H1 (cell line): ENCODE measurements at regions not wholly inside any gene's neighbourhood (a gene's known extent, or its start where the extent isn't known, plus 50 kb on each side); places are given as distances from the start of the nearest gene placed in this dataset.

Experiments
- CTCF ChIA-PET: fragments of 300-600 bp; sonication (Branson Sonifier 250); formaldehyde crosslinking; loops from one replicate; lab custom pipeline; 2021; ENCODE audit not compliant: partially characterized antibody; lab: Charles Lee
- POLR2A ChIA-PET: fragments of 300-600 bp; sonication (Branson Sonifier 250); formaldehyde crosslinking; loops from one replicate; lab custom pipeline; 2021; ENCODE audit warnings: inconsistent platforms; ENCODE audit not compliant: partially characterized antibody; lab: Charles Lee
- DNase-seq, 2 experiments: peaks; one replicate each; pipeline versions ENCODE4 v3.0.0 to v3.0.0-alpha.2; 2010 to 2022; ENCODE audit warnings: low spot score in 2 of 2, low read depth in 1 of 2, mixed read lengths in 1 of 2
- FAIRE-seq: peaks from 2 replicates; lab custom pipeline; 2011; peaks lifted over from hg19 to GRCh38; lab: Jason Lieb, UNC
- H2AFZ ChIP-seq: 2 replicates; pipeline ENCODE4 v1.8.1; 2012; ENCODE audit warnings: low read length, inconsistent platforms
- H2AK5ac ChIP-seq: 2 replicates; pipeline ENCODE4 v1.6.1; 2013; ENCODE audit warnings: low read depth, low read length
- H2BK120ac ChIP-seq: replicated peaks from 2 replicates; pipeline ENCODE3; 2013; ENCODE audit warnings: low read depth, low read length, inconsistent platforms
- H2BK12ac ChIP-seq: 2 replicates; pipeline ENCODE4 v1.6.1; 2013; ENCODE audit warnings: low read depth, low read length
- H2BK15ac ChIP-seq: 2 replicates; pipeline ENCODE4 v1.6.1; 2013; ENCODE audit warnings: low read length
- H2BK20ac ChIP-seq: 2 replicates; pipeline ENCODE4 v1.6.1; 2013; ENCODE audit warnings: low read length
- H2BK5ac ChIP-seq: 2 replicates; pipeline ENCODE4 v1.6.1; 2013; ENCODE audit warnings: low read depth, low read length
- H3K14ac ChIP-seq: 2 replicates; pipeline ENCODE4 v1.6.1; 2013; ENCODE audit warnings: inconsistent platforms; ENCODE audit not compliant: insufficient read length
- H3K18ac ChIP-seq: 2 replicates; pipeline ENCODE4 v1.6.1; 2013; ENCODE audit warnings: low read length; ENCODE audit errors: extremely low read depth
- H3K23ac ChIP-seq: 2 replicates; pipeline ENCODE4 v1.6.1; 2013; ENCODE audit warnings: inconsistent platforms; ENCODE audit not compliant: insufficient read length
- H3K23me2 ChIP-seq: 2 replicates; pipeline ENCODE4 v1.6.1; 2013; ENCODE audit warnings: low read depth, low read length
- H3K27ac ChIP-seq: 2 replicates; pipeline ENCODE4 v1.6.1; 2011; ENCODE audit warnings: low read depth, low read length, inconsistent platforms
- H3K27me3 ChIP-seq, 4 experiments: replicated peaks in 1 of 4; 1 replicate in 1 of 4; 2 replicates in 3 of 4; pipeline versions ENCODE4 v1.6.1 to v1.8.1; 2011 to 2013; ENCODE audit warnings: low read length in 3 of 4, mild to moderate bottlenecking in 3 of 4, inconsistent platforms in 2 of 4, mixed read lengths in 2 of 4, moderate library complexity in 1 of 4; ENCODE audit not compliant: control insufficient read depth in 3 of 4, insufficient read depth in 3 of 4; ENCODE audit errors: extremely low read depth in 1 of 4
- H3K36me3 ChIP-seq, 4 experiments: 2 replicates each; pipeline versions ENCODE4 v1.6.1 to v1.8.1; 2011 to 2013; ENCODE audit warnings: mild to moderate bottlenecking in 4 of 4, low read length in 3 of 4, moderate library complexity in 2 of 4, control low read depth in 1 of 4, inconsistent platforms in 1 of 4; ENCODE audit not compliant: insufficient read depth in 4 of 4, control insufficient read depth in 2 of 4
- H3K4ac ChIP-seq: replicated peaks from 2 replicates; pipeline ENCODE3; 2013; ENCODE audit warnings: low read length, low read depth, mixed read lengths, inconsistent platforms; ENCODE audit not compliant: insufficient read length
- H3K4me1 ChIP-seq, 4 experiments: replicated peaks in 1 of 4; 1 replicate in 1 of 4; 2 replicates in 3 of 4; pipeline versions ENCODE4 v1.6.1 to v1.8.1; 2011 to 2013; ENCODE audit warnings: low read length in 3 of 4, inconsistent platforms in 2 of 4, mixed read lengths in 1 of 4; ENCODE audit not compliant: insufficient read depth in 4 of 4, control insufficient read depth in 3 of 4
- H3K4me2 ChIP-seq, 2 experiments: 2 replicates each; pipeline versions ENCODE4 v1.6.1 to v1.8.1; 2011 to 2013; ENCODE audit warnings: low read depth in 2 of 2, low read length in 2 of 2, control low read depth in 1 of 2, inconsistent platforms in 1 of 2, mild to moderate bottlenecking in 1 of 2; ENCODE audit not compliant: insufficient read depth in 1 of 2
- H3K4me3 ChIP-seq, 4 experiments: fragments of 200-600, 300-600 bp in 1 of 4; sonication (generic), shearing (Covaris generic), sonication (Bioruptor Twin) in 1 of 4; 2 replicates each; pipeline versions ENCODE4 v1.5.1 to v1.8.1; 2011 to 2016; ENCODE audit warnings: low read length in 4 of 4, low read depth in 3 of 4, control low read depth in 2 of 4, inconsistent platforms in 2 of 4, mild to moderate bottlenecking in 2 of 4, mixed read lengths in 1 of 4, moderate library complexity in 1 of 4; ENCODE audit not compliant: insufficient read depth in 2 of 4; ENCODE audit errors: extremely low read depth in 1 of 4
- H3K56ac ChIP-seq: replicated peaks from 2 replicates; pipeline ENCODE3; 2013; ENCODE audit warnings: low read depth, mild to moderate bottlenecking, mixed read lengths, low read length, inconsistent platforms; ENCODE audit not compliant: insufficient read length
- H3K79me1 ChIP-seq: 2 replicates; pipeline ENCODE4 v1.6.1; 2013; ENCODE audit warnings: low read depth, low read length, control low read depth
- H3K79me2 ChIP-seq, 2 experiments: 2 replicates each; pipeline versions ENCODE4 v1.6.1 to v1.8.1; 2012 to 2013; ENCODE audit warnings: low read length in 2 of 2, mild to moderate bottlenecking in 2 of 2, inconsistent platforms in 1 of 2; ENCODE audit not compliant: insufficient read depth in 2 of 2, control insufficient read depth in 1 of 2
- H3K9ac ChIP-seq, 4 experiments: replicated peaks in 1 of 4; 1 replicate in 1 of 4; 2 replicates in 3 of 4; pipeline versions ENCODE4 v1.6.1 to v1.8.1; 2011 to 2013; ENCODE audit warnings: low read depth in 3 of 4, low read length in 3 of 4, control low read depth in 2 of 4, mild to moderate bottlenecking in 2 of 4, moderate library complexity in 2 of 4, inconsistent platforms in 1 of 4; ENCODE audit errors: extremely low read depth in 1 of 4
- H3K9me3 ChIP-seq, 2 experiments: 2 replicates each; pipeline versions ENCODE4 v1.6.1 to v1.8.1; 2012 to 2013; ENCODE audit warnings: mild to moderate bottlenecking in 2 of 2, moderate library complexity in 2 of 2, control low read depth in 1 of 2, inconsistent platforms in 1 of 2, low read depth in 1 of 2, low read length in 1 of 2, mixed read lengths in 1 of 2; ENCODE audit not compliant: insufficient read depth in 2 of 2
- H4K20me1 ChIP-seq, 2 experiments: replicated peaks in 1 of 2; 2 replicates each; pipeline versions ENCODE3 to v1.8.1; 2011 to 2013; ENCODE audit warnings: inconsistent platforms in 2 of 2, low read length in 2 of 2, mild to moderate bottlenecking in 1 of 2; ENCODE audit not compliant: insufficient read depth in 2 of 2, control insufficient read depth in 1 of 2
- H4K5ac ChIP-seq: 2 replicates; pipeline ENCODE4 v1.6.1; 2013; ENCODE audit warnings: low read length, low read depth, mixed read lengths, inconsistent platforms; ENCODE audit not compliant: insufficient read length
- H4K8ac ChIP-seq: 2 replicates; pipeline ENCODE4 v1.8.0; 2013; ENCODE audit warnings: mild to moderate bottlenecking, moderate library complexity, low read length, inconsistent platforms; ENCODE audit not compliant: insufficient read depth; ENCODE audit errors: extremely low read depth
- H4K91ac ChIP-seq: replicated peaks from 2 replicates; pipeline ENCODE3; 2013; ENCODE audit warnings: low read length, mixed read lengths, inconsistent platforms; ENCODE audit not compliant: insufficient read length
- CBX5 ChIP-seq: fragments of 300-800, 300-1000 bp; sonication (generic); IDR thresholded peaks from 2 replicates; pipeline ENCODE4 v1.7.1; 2016; ENCODE audit warnings: antibody characterized with exemption, low read length, low read depth
- CBX8 ChIP-seq: fragments of 300-800, 300-1000 bp; sonication (generic); IDR thresholded peaks from 2 replicates; pipeline ENCODE4 v1.7.1; 2016; ENCODE audit warnings: low read depth, low read length, borderline replicate concordance
- HDAC6 ChIP-seq: IDR thresholded peaks from one replicate; pipeline ENCODE4 v1.7.1; 2012; ENCODE audit warnings: low read depth, mild to moderate bottlenecking, inconsistent platforms, low read length, moderate library complexity
- KDM1A ChIP-seq: fragments of 200-600, 300-600 bp; sonication (generic); IDR thresholded peaks from 2 replicates; pipeline ENCODE4 v1.7.1; 2016; ENCODE audit warnings: mild to moderate bottlenecking, low read length, borderline replicate concordance
- POLR2A ChIP-seq, 2 experiments: IDR thresholded peaks; 1 replicate in 1 of 2; 2 replicates in 1 of 2; pipeline ENCODE4 v1.6.1; 2011; ENCODE audit warnings: low read depth in 2 of 2, low read length in 2 of 2, mild to moderate bottlenecking in 2 of 2; ENCODE audit errors: control extremely low read depth in 1 of 2
- RNF2 ChIP-seq: fragments of 200-900, 300-1000 bp; sonication (generic); IDR thresholded peaks from 2 replicates; pipeline ENCODE4 v1.7.1; 2016; ENCODE audit warnings: borderline replicate concordance, low read depth, mild to moderate bottlenecking, antibody characterized with exemption, low read length; ENCODE audit not compliant: poor library complexity, severe bottlenecking; ENCODE audit errors: missing control alignments
- TEAD4 ChIP-seq: IDR thresholded peaks from 2 replicates; pipeline ENCODE4 v1.6.1; 2012; ENCODE audit warnings: low read depth, low read length, inconsistent platforms, mixed read lengths
- ZNF274 ChIP-seq: IDR thresholded peaks from 2 replicates; pipeline ENCODE4 v1.7.0; 2012; ENCODE audit warnings: low read length, borderline replicate concordance; ENCODE audit errors: extremely low read depth
- WGBS, 2 experiments: shearing (Covaris generic) in 1 of 2; methylation state at CpG; one replicate each; pipeline versions ENCODE4 v1.1.6 to v1.1.7; 2013 to 2015; ENCODE audit warnings: low lambda C conversion rate in 2 of 2, mixed read lengths in 2 of 2, inconsistent platforms in 1 of 2, low coverage in 1 of 2, missing lambda C conversion rate in 1 of 2; ENCODE audit not compliant: insufficient replicate concordance in 2 of 2, insufficient coverage in 1 of 2, insufficient read length in 1 of 2; ENCODE audit errors: extremely low coverage in 1 of 2, missing lambda C conversion rate in 1 of 2; 5-methylcytosine and 5-hydroxymethylcytosine counted together

DNA sequence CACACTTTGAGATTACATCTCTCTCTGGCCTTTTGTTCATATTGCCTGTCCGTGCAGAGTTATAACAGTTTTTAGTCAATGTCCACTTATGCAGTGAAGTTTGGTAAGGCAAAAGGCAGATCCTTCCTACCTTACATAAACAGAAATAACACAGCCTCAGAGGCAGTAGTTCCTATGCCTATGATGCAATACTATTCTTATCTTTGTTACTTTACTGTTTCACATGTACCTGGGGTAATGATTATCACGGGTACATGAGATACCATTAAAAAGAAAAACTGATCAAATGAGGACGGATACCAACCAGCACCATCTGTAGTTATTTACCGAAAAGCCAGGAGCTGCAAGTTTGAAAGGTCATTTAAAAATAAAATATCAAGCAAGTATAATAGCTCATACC is 166.8 kb downstream of the BTC start:
- Histone ChIP-seq H2AK5ac (no peak overlapping the region), H3K4me3 (no peak overlapping the region), H3K14ac (no peak overlapping the region), H3K56ac (no peak overlapping the region), H3K4me1 (no peaks in the 10 kb centered on the region), H4K5ac (no peak overlapping the region), H2AFZ (no peak overlapping the region; the same call in 1 of the 2 replicates), H3K23me2 (no peaks in the 10 kb centered on the region), H3K27me3 (no peaks in the 10 kb centered on the region), H3K79me2 (no peaks in the 10 kb centered on the region), H2BK120ac (no peak overlapping the region), H2BK15ac (no peak overlapping the region), H2BK5ac (no peak overlapping the region), H4K20me1 (no peaks in the 10 kb centered on the region), H3K4ac (no peak overlapping the region), H3K4me2 (no peak overlapping the region), H3K27ac (no peak overlapping the region), H2BK12ac (no peak overlapping the region), H3K23ac (no peak overlapping the region), H3K79me1 (no peaks in the 10 kb centered on the region), H2BK20ac (no peak overlapping the region), H4K91ac (no peak overlapping the region), H3K9me3 (no peaks in the 10 kb centered on the region), H4K8ac (no peak overlapping the region), H3K18ac (no peak overlapping the region), H3K9ac (no peak overlapping the region), H3K36me3 (no peaks in the 10 kb centered on the region)
- POLR2A ChIA-PET: no interaction called here
- no peak for TF ChIP-seq KDM1A
- TF ChIP-seq TEAD4: no peak
- no peak for TF ChIP-seq RNF2
- TF ChIP-seq ZNF274: no peak
- no peak for TF ChIP-seq CBX5
- no peak for TF ChIP-seq CBX8
- TF ChIP-seq POLR2A (IDR thresholded peaks at IDR 0.05; ENCODE audit: control extremely low read depth in 1 of 2, low read depth in 2 of 2, low read length in 2 of 2): no peak
- no peak for TF ChIP-seq HDAC6
- FAIRE-seq (no peak), DNase-seq (no peak)
- CTCF ChIA-PET: interaction anchor here (2.2 kb wide), 1 partner anchor 256 kb away, joined by 9 read pairs; no protein-coding TSS in a partner anchor
- whole genome bisulfite sequencing, 2 experiments: 88% methylated on average over 4 of the region's 4 CpGs; no CpG with 5 or more reads in 1 of the 2 experiments
